Epithelial cell of proximal tubule (primary cell): ENCODE measurements at regions not wholly inside any gene's neighbourhood (a gene's known extent, or its start where the extent isn't known, plus 50 kb on each side); places are given as distances from the start of the nearest gene placed in this dataset.

Experiments used
- DNase-seq: peaks from one replicate; pipeline ENCODE4 v3.0.0-alpha.2; 2011; ENCODE audit warnings: low read depth
- H3K4me3 ChIP-seq: 2 replicates; pipeline ENCODE4 v1.5.1; 2011; ENCODE audit warnings: low read depth, mild to moderate bottlenecking, low read length
- CTCF ChIP-seq: conservative IDR thresholded peaks from 2 replicates; pipeline ENCODE4 v1.5.1; 2012; ENCODE audit warnings: low read depth, mild to moderate bottlenecking, low read length

- no peak for TF ChIP-seq CTCF
- H3K4me3 ChIP-seq, result no peak overlapping the region
- DNase-seq, result no peak
Observed at GRCh38 chr2:16615687-16616615, 49.7 kb downstream of the CYRIA start.

- no peak overlapping the region for H3K4me3 ChIP-seq
- no peak for DNase-seq
- no peak for TF ChIP-seq CTCF
Observed at GRCh38 chr2:16615246-16615645, 50.4 kb downstream of the CYRIA start.

- no peak for DNase-seq
- TF ChIP-seq CTCF, result no peak
- no peak overlapping the region for H3K4me3 ChIP-seq
Observed at GRCh38 chr2:16614314-16614860, 51.2 kb downstream of the CYRIA start.

- TF ChIP-seq CTCF, result peak; percentile 69
- H3K4me3 ChIP-seq, result no peak overlapping the region
- DNase-seq, result no peak
Observed at GRCh38 chr2:16613539-16614011, 52.1 kb downstream of the CYRIA start.

GRCh38 chr2:16612490-16612889 is 53.1 kb downstream of the CYRIA start:
- no peak for DNase-seq
- no peak overlapping the region for H3K4me3 ChIP-seq
- no peak for TF ChIP-seq CTCF

- no peak overlapping the region for H3K4me3 ChIP-seq
- TF ChIP-seq CTCF, result no peak
- DNase-seq, result no peak
Observed at GRCh38 chr2:16609786-16610185, 55.8 kb downstream of the CYRIA start.
